Tibial nerve (tissue), 3 donors: ENCODE measurements at regions not wholly inside any gene's neighbourhood (a gene's known extent, or its start where the extent isn't known, plus 50 kb on each side); places are given as distances from the start of the nearest gene placed in this dataset.

Experiments used
- POLR2A ChIP-seq, 2 donors: fragments of 450-650 bp; IDR thresholded peaks; one replicate each; pipeline ENCODE4 v1.6.1; 2017; ENCODE audit warnings: antibody characterized with exemption in 2 of 2, mild to moderate bottlenecking in 2 of 2, moderate library complexity in 2 of 2
- TF ChIP-seq, protein P1 (sequence below), 5 experiments: fragments of 200-600 bp in 3 of 5; fragments of 450-650 bp in 2 of 5; sonication (generic) in 3 of 5; IDR thresholded peaks; one replicate each; pipeline ENCODE4 v1.5.1; 2016 to 2019; ENCODE audit warnings: antibody characterized with exemption in 5 of 5, mild to moderate bottlenecking in 3 of 5, moderate library complexity in 2 of 5

DNA sequence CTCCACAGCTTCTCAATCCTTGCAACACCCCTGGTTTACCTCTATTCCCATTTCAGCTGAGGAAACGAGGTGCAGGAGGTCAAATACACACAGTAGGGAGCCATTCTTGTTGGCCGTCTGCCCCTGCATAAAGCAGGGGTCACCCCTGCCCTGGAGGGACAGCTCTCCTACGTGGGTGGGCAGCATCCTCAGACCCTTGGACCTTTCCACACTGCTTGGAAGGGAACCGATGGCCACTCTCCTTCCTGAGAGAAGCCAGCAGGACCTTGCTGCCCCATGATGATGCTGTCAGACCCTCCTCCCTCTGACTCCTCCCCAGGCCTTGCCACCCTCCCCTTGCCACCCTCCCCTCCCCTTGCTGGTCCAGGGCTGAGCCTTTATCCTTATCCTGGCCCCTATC, 121.1 kb upstream of the SYT13 start:
- TF ChIP-seq, protein P1, sequence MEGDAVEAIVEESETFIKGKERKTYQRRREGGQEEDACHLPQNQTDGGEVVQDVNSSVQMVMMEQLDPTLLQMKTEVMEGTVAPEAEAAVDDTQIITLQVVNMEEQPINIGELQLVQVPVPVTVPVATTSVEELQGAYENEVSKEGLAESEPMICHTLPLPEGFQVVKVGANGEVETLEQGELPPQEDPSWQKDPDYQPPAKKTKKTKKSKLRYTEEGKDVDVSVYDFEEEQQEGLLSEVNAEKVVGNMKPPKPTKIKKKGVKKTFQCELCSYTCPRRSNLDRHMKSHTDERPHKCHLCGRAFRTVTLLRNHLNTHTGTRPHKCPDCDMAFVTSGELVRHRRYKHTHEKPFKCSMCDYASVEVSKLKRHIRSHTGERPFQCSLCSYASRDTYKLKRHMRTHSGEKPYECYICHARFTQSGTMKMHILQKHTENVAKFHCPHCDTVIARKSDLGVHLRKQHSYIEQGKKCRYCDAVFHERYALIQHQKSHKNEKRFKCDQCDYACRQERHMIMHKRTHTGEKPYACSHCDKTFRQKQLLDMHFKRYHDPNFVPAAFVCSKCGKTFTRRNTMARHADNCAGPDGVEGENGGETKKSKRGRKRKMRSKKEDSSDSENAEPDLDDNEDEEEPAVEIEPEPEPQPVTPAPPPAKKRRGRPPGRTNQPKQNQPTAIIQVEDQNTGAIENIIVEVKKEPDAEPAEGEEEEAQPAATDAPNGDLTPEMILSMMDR (IDR thresholded peaks at IDR 0.05), result no peak
- TF ChIP-seq POLR2A (IDR thresholded peaks at IDR 0.05), result no peak
